GM18508 (cell line): ENCODE measurements at regions not wholly inside any gene's neighbourhood (a gene's known extent, or its start where the extent isn't known, plus 50 kb on each side); places are given as distances from the start of the nearest gene placed in this dataset.

ENCODE experiments used
- ATAC-seq: cut with Tn5 transposase; IDR thresholded peaks from one replicate; pipeline ENCODE4 v1.9.1; 2021; ENCODE audit warnings: moderate number of reproducible peaks; ENCODE audit not compliant: insufficient read depth, unreplicated experiment

DNA sequence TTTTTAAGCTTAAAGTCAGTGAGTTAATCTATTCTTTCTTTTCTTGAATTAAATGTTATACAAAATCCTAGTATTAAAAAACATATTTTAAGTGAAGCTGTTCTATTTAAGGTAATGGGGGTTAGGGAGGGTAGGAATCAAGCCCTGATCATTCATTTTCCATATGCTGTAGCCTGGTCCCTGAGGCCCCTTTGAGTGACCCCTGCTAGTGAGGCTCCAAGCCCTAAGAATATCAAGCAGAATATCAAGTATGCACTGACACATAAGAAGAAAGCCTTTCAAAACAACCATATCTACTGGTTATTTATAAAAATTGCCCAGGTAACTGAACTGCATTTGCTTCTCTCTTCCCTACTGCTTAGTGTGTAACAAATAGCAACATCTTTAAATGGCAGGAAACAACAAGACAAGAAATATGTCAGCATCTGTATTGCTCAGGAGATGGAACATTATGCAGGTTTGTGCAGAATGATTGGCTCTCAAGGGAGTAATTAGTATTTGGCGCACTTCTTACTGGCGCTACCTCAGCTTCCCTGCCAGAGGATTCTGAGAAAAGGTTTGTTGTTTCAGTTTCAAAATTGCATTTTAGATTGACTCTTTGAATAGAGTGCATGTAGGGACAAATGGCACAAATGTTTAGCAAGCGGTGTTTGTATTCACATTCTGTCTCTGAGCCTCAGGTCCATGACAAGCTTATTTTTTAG lies 223.0 kb downstream of the DUSP6 start:
- no peak for ATAC-seq

- ATAC-seq = no peak
These were observed 225.6 kb downstream of the DUSP6 start for GRCh38 chr12:89126712-89127111.

- ATAC-seq = no peak
These were observed 229.4 kb downstream of the DUSP6 start for GRCh38 chr12:89122852-89123251.

GRCh38 chr12:89117448-89118034 lies 234.8 kb downstream of the DUSP6 start:
- no peak for ATAC-seq

- no peak for ATAC-seq
These were observed 240.3 kb downstream of the DUSP6 start for GRCh38 chr12:89111964-89112363.

DNA sequence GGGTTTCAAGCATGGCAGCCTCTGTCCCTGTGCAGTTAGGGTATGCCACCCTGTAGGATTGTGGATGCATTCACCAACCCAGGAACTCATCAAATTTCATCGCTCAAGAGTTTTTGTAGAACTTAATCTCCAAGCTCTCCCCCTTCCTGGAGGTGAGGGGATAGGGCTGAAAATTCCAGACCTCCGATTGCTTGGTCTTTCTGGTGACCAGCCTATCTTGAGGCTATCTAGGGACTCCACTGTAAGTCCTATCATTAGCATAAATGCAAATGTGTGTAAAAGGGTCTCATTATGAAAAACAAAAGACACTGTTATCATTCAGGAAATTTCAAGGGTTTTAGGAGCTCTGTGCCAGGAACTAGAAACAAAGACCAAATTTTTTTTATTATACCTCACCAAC lies 244.0 kb downstream of the DUSP6 start:
- no peak for ATAC-seq

DNA sequence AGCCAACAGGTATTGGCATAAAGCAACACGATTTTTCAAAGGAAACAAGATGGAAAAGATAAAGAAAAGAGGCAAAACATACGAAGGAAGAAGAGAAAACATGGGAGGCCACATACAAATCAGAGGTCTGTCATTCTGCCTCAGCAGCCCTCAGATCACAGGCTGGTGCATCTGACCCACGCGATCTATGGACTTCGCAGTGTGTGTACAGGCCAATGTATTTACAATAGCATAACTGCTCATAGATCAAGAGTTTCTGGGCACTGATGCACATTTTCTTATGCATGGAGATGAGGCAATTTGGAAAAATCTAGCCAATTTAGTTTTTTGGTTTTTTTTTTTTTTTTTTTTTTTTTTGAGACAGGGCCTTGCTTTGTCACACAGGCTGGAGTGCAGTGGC lies 245.4 kb downstream of the DUSP6 start:
- no peak for ATAC-seq

GRCh38 chr12:89105243-89105642 lies 247.1 kb downstream of the DUSP6 start:
- ATAC-seq = no peak

GRCh38 chr12:89103831-89104230 lies 248.5 kb downstream of the DUSP6 start:
- ATAC-seq = no peak

- no peak for ATAC-seq
These were observed 250.9 kb downstream of the DUSP6 start for GRCh38 chr12:89101440-89101839.

- no peak for ATAC-seq
These were observed 253.7 kb downstream of the DUSP6 start for GRCh38 chr12:89098441-89099112.

DNA sequence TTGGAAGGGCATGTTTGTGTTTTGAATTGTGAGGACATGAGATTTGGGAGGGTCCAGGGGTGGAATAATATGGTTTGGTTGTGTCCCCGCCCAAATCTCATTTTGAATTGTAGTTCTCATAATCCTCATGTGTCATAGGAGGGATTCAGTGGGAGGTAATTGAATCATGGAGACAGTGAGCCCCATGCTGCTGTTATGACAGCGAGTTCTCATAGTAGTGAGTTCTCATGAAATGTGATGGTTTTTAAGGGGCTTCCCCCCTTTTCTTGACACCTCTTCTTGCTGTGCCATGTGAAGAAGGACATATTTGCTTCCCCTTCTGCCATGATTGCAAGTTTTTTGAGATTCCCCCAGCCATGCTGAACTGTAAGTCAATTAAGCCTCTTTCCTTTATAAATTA lies 260.0 kb downstream of the DUSP6 start:
- no peak for ATAC-seq

DNA sequence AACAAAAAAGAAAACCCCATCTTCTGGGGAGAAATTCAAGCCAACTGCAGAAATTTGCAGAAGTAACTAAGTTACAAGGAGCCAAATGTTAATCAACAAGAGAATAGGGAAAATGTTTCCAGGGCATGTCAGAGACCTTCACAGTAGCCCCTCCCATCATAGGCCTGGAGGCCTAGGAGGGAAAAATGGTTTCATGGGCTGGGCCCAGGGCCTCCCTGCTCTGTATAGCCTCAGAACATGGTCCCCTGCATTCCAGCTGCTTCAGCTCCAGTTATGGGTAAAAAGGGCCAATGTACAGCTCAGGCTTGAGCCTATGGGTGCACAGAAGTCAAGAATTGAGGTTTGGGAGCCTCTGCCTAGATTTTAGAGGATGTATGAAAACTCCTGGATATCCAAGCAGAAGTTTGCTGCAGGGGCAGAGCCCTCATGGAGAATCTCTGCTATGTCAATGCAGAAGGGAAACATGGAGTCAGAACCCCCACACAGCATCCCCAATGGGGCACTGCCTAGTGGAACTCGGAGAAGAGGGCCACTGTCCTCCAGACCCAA lies 260.9 kb downstream of the DUSP6 start:
- no peak for ATAC-seq

GRCh38 chr12:89089264-89089663 lies 263.0 kb downstream of the DUSP6 start:
- ATAC-seq = no peak

GRCh38 chr12:89087876-89088275 lies 264.4 kb downstream of the DUSP6 start:
- ATAC-seq = no peak

DNA sequence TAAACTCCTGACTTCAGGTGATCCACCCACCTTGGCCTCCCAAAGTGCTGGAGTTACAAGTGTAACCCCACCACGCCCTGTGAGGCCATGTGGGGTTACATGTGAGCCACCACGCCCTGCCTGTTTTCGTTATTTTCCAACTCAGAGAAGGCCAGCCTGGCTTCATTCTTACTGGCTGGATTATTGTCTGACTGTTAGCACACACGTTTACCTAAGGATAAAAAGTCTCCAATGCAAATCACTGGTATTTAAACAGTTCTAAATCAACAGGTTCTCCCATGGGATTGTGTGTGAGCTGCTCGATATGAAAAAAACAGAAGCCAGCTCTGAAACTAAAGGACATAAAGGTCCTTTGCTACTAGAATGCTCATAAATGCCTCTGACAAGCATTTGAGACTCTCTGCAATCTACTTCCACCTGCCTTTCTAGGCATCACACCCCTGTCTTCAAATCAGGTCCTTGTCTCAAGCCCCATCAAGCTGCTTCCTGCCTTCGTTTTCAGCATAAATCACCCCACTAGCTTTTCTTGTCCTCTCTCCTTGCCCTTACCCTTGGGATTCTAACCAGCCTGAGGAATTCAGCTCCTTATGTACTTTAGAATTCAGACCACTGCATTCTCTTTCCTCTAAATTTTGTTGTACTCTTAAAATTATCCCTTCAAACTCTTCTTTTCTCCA lies 265.0 kb downstream of the DUSP6 start:
- no peak for ATAC-seq

DNA sequence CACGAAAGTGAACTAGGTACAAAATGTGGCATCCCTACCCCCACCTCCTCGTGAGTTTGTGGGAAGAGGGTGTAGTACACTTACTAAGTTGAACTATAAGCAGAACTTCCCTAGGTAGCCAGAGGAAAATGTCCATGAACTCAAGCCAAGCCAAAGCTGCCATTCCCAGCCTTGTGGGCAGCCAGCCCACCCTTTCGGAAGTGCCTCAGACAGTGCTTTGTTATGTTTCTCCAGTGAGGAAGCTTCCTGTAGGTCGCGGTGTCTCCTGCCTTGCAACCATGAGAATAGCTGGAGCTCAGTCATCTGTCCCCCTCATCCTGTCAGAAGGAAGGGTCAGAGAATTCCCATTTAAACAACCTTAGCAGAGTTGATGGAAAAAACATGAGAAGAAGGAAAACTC lies 266.9 kb downstream of the DUSP6 start:
- ATAC-seq = no peak

GRCh38 chr12:89084751-89085150 lies 267.6 kb downstream of the DUSP6 start:
- no peak for ATAC-seq

DNA sequence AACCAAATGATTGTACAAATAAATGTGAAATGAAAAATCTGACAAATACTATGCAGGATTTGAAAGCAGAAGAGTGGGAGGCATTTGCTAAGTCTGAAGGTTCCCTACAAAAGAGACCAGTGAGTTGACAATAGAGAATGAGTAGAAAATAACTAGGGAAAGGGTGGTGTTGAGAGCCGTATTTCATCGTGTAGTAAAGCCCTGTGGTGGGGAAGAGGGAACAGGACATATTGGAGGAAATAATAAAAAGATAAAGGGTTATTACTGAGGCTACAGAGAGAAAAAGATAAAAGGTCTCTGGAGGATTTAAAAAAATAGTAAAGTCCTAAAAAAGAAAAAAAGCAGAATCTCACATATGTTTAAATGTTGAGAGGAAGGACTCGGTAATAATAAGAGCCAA lies 268.8 kb downstream of the DUSP6 start:
- no peak for ATAC-seq

DNA sequence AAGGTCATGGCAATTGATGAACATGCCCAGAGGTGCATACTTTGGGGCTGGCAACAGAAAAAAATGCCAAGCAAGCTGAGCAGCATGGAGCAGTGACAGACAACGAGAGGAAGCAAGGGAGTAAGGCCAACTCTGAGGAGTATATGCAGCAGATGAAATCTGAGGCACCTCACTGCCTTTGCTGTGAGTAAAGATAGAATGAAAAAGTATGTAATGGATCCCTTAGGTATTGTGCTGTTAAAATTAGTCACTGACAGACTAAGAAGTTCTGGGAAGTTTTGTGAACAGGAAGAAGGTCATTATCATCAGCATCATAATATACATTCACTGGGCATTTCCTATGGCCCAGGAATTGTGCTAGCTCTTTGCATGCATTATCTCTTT lies 269.9 kb downstream of the DUSP6 start:
- ATAC-seq = no peak
